ENCODE measurements at regions not wholly inside any gene's neighbourhood (a gene's known extent, or its start where the extent isn't known, plus 50 kb on each side); places are given as distances from the start of the nearest gene placed in this dataset.

- no peak for ATAC-seq (ENCODE audit: low read depth)
- no peak overlapping the region for H3K27ac Mint-ChIP-seq
- no peaks in the 10 kb centered on the region for H4K20me1 ChIP-seq (ENCODE audit: control insufficient read depth, insufficient read depth, low read length, poor library complexity, severe bottlenecking)
- H3K27me3 ChIP-seq (replicated peaks in 1 of 4; ENCODE audit: control extremely low read depth in 1 of 4, control insufficient read depth in 3 of 4, insufficient read depth in 4 of 4, low read length in 3 of 4) = no peaks in the 10 kb centered on the region
- no peaks in the 10 kb centered on the region for H3K79me2 ChIP-seq (ENCODE audit: control insufficient read depth, insufficient read depth, low read length)
- H3K4me3 Mint-ChIP-seq = no peak overlapping the region
- H3K9me3 Mint-ChIP-seq (ENCODE audit: insufficient read depth) = peaks cover 3% of the 10 kb centered on the region
- no peak for TF ChIP-seq EZH2 (IDR thresholded peaks at IDR 0.05; ENCODE audit: borderline replicate concordance, insufficient read depth, low read depth, low read length, poor library complexity, severe bottlenecking)
- TF ChIP-seq CTCF (IDR thresholded peaks at IDR 0.05) = no peak
- no peak overlapping the region for H3K4me2 ChIP-seq (replicated peaks; ENCODE audit: low read depth, low read length, poor library complexity, severe bottlenecking)
- intact Hi-C loops (cut with micrococcal nuclease) = no loop called here
- no peaks in the 10 kb centered on the region for H3K4me1 ChIP-seq (ENCODE audit: control insufficient read depth in 2 of 2, insufficient read depth in 2 of 2, low read length in 2 of 2)
- ChIA-PET CTCF (no interaction called here), POLR2A (no interaction called here)
- H3K9me3 ChIP-seq (ENCODE audit: control extremely low read depth in 1 of 3, control insufficient read depth in 2 of 3, insufficient read depth in 1 of 3, low read length in 2 of 3) = no peaks in the 10 kb centered on the region
- 79% methylated on average over 3 of the region's 3 CpGs for WGBS (ENCODE audit: insufficient coverage)
- no peaks in the 10 kb centered on the region for H3K27me3 Mint-ChIP-seq
- no peak overlapping the region for H3K4me3 ChIP-seq (ENCODE audit: control extremely low read depth in 1 of 5, extremely low read depth in 1 of 5, insufficient read depth in 1 of 5, low read depth in 2 of 5, low read length in 4 of 5)
- H3K36me3 ChIP-seq (replicated peaks in 1 of 2; ENCODE audit: control extremely low read depth in 1 of 2, control insufficient read depth in 1 of 2, extremely low read depth in 1 of 2, insufficient read depth in 2 of 2, low read length in 1 of 2) = no peaks in the 10 kb centered on the region
- H3K4me1 Mint-ChIP-seq = no peaks in the 10 kb centered on the region
- no peak overlapping the region for H3K27ac ChIP-seq (ENCODE audit: low read length in 2 of 2)
- DNase-seq = no peak
- no peak overlapping the region for H2AFZ ChIP-seq (ENCODE audit: insufficient read depth, low read depth, low read length, poor library complexity, severe bottlenecking)
- no peak overlapping the region for H3K9ac ChIP-seq (ENCODE audit: low read length)
These were observed 327.1 kb upstream of the ISX start for GRCh38 chr22:34738661-34739400.

- Mint-ChIP-seq H3K9me3 (ENCODE audit: insufficient read depth) (peaks cover 3% of the 10 kb centered on the region), H3K4me3 (no peak overlapping the region), H3K4me1 (no peaks in the 10 kb centered on the region), H3K27ac (no peak overlapping the region), H3K27me3 (no peaks in the 10 kb centered on the region)
- H3K9ac ChIP-seq (ENCODE audit: low read length) = no peak overlapping the region
- H2AFZ ChIP-seq (ENCODE audit: insufficient read depth, low read depth, low read length, poor library complexity, severe bottlenecking) = no peak overlapping the region
- ATAC-seq (ENCODE audit: low read depth) (no peak), DNase-seq (no peak)
- H3K27ac ChIP-seq (ENCODE audit: low read length in 2 of 2) = no peak overlapping the region
- WGBS (ENCODE audit: insufficient coverage) = 67% methylated on average over 4 of the region's 6 CpGs
- no peaks in the 10 kb centered on the region for H3K79me2 ChIP-seq (ENCODE audit: control insufficient read depth, insufficient read depth, low read length)
- ChIA-PET POLR2A (no interaction called here), CTCF (no interaction called here)
- no peak for TF ChIP-seq CTCF (IDR thresholded peaks at IDR 0.05)
- no peak for TF ChIP-seq EZH2 (IDR thresholded peaks at IDR 0.05; ENCODE audit: borderline replicate concordance, insufficient read depth, low read depth, low read length, poor library complexity, severe bottlenecking)
- no peaks in the 10 kb centered on the region for H3K36me3 ChIP-seq (replicated peaks in 1 of 2; ENCODE audit: control extremely low read depth in 1 of 2, control insufficient read depth in 1 of 2, extremely low read depth in 1 of 2, insufficient read depth in 2 of 2, low read length in 1 of 2)
- no peaks in the 10 kb centered on the region for H3K27me3 ChIP-seq (replicated peaks in 1 of 4; ENCODE audit: control extremely low read depth in 1 of 4, control insufficient read depth in 3 of 4, insufficient read depth in 4 of 4, low read length in 3 of 4)
- no peak overlapping the region for H3K4me2 ChIP-seq (replicated peaks; ENCODE audit: low read depth, low read length, poor library complexity, severe bottlenecking)
- no peaks in the 10 kb centered on the region for H4K20me1 ChIP-seq (ENCODE audit: control insufficient read depth, insufficient read depth, low read length, poor library complexity, severe bottlenecking)
- H3K4me3 ChIP-seq (ENCODE audit: control extremely low read depth in 1 of 5, extremely low read depth in 1 of 5, insufficient read depth in 1 of 5, low read depth in 2 of 5, low read length in 4 of 5) = no peak overlapping the region
- intact Hi-C loops (cut with micrococcal nuclease) = no loop called here
- H3K9me3 ChIP-seq (ENCODE audit: control extremely low read depth in 1 of 3, control insufficient read depth in 2 of 3, insufficient read depth in 1 of 3, low read length in 2 of 3) = no peaks in the 10 kb centered on the region
- H3K4me1 ChIP-seq (ENCODE audit: control insufficient read depth in 2 of 2, insufficient read depth in 2 of 2, low read length in 2 of 2) = no peaks in the 10 kb centered on the region
These were observed 322.7 kb upstream of the ISX start for GRCh38 chr22:34743110-34743751.

Data from B cell (primary cell).